Astrocyte (in vitro differentiated cells and primary cell): ENCODE measurements at regions not wholly inside any gene's neighbourhood (a gene's known extent, or its start where the extent isn't known, plus 50 kb on each side); places are given as distances from the start of the nearest gene placed in this dataset.

Experiments used
- DNase-seq: peaks from one replicate; pipeline ENCODE4 v3.0.0-alpha.2; 2010; ENCODE audit warnings: low read depth
- FAIRE-seq: peaks from 2 replicates; lab custom pipeline; 2011; peaks lifted over from hg19 to GRCh38; lab: Jason Lieb, UNC
- H2AFZ ChIP-seq: 2 replicates; pipeline ENCODE4 v1.6.0; 2012; ENCODE audit warnings: low read depth, low read length, inconsistent platforms
- H3K27ac ChIP-seq: 2 replicates; pipeline ENCODE4 v1.5.1; 2011; ENCODE audit warnings: low read depth, low read length, inconsistent platforms
- H3K27me3 ChIP-seq: 2 replicates; pipeline ENCODE4 v1.6.0; 2011; ENCODE audit warnings: low read length, inconsistent platforms; ENCODE audit not compliant: insufficient read depth
- H3K36me3 ChIP-seq: 2 replicates; pipeline ENCODE4 v1.5.1; 2011; ENCODE audit warnings: low read length, inconsistent platforms; ENCODE audit not compliant: insufficient read depth
- H3K4me1 ChIP-seq: 2 replicates; pipeline ENCODE4 v1.5.1; 2011; ENCODE audit warnings: low read length, inconsistent platforms; ENCODE audit not compliant: insufficient read depth
- H3K4me2 ChIP-seq: 2 replicates; pipeline ENCODE4 v1.6.0; 2012; ENCODE audit warnings: low read length, inconsistent platforms
- H3K4me3 ChIP-seq: 2 replicates; pipeline ENCODE4 v1.5.1; 2011; ENCODE audit warnings: low read depth, mild to moderate bottlenecking, low read length, inconsistent platforms; ENCODE audit not compliant: insufficient read depth
- H3K79me2 ChIP-seq: 2 replicates; pipeline ENCODE4 v1.6.0; 2012; ENCODE audit warnings: mild to moderate bottlenecking, low read length, inconsistent platforms; ENCODE audit not compliant: insufficient read depth
- H3K9ac ChIP-seq: 2 replicates; pipeline ENCODE4 v1.6.0; 2012; ENCODE audit warnings: mild to moderate bottlenecking, low read length, inconsistent platforms
- H3K9me3 ChIP-seq: 2 replicates; pipeline ENCODE4 v1.5.1; 2012; ENCODE audit warnings: low read depth, mild to moderate bottlenecking, low read length, inconsistent platforms; ENCODE audit not compliant: insufficient read depth
- H4K20me1 ChIP-seq: 2 replicates; pipeline ENCODE4 v1.6.0; 2012; ENCODE audit warnings: low read length, inconsistent platforms; ENCODE audit not compliant: insufficient read depth
- H3K27ac Mint-ChIP-seq: one replicate; pipeline ENCODE4 v1.8.0; 2021; ENCODE audit warnings: mild to moderate bottlenecking, mixed read lengths; ENCODE audit not compliant: unreplicated experiment
- H3K27me3 Mint-ChIP-seq: one replicate; pipeline ENCODE4 v1.8.0; 2021; ENCODE audit warnings: low read depth, mixed read lengths; ENCODE audit not compliant: unreplicated experiment
- H3K36me3 Mint-ChIP-seq: one replicate; pipeline ENCODE4 v1.8.0; 2021; ENCODE audit warnings: low read depth, mixed read lengths; ENCODE audit not compliant: unreplicated experiment
- H3K4me1 Mint-ChIP-seq: one replicate; pipeline ENCODE4 v1.8.0; 2021; ENCODE audit warnings: low read depth, mixed read lengths; ENCODE audit not compliant: unreplicated experiment
- H3K4me3 Mint-ChIP-seq: one replicate; pipeline ENCODE4 v1.8.0; 2021; ENCODE audit warnings: mild to moderate bottlenecking, moderate library complexity, mixed read lengths; ENCODE audit not compliant: unreplicated experiment
- H3K9me3 Mint-ChIP-seq: one replicate; pipeline ENCODE4 v1.8.0; 2021; ENCODE audit warnings: mild to moderate bottlenecking, mixed read lengths; ENCODE audit not compliant: unreplicated experiment
- EZH2 ChIP-seq: IDR thresholded peaks from 2 replicates; pipeline ENCODE4 v1.6.1; 2012; ENCODE audit warnings: mild to moderate bottlenecking, low read length, inconsistent platforms; ENCODE audit not compliant: insufficient read depth
- TF ChIP-seq, protein P1 (sequence below): IDR thresholded peaks from 2 replicates; pipeline ENCODE4 v1.5.1; 2011; ENCODE audit warnings: low read depth, mild to moderate bottlenecking, inconsistent platforms, low read length, moderate library complexity; ENCODE audit not compliant: insufficient read depth

DNA sequence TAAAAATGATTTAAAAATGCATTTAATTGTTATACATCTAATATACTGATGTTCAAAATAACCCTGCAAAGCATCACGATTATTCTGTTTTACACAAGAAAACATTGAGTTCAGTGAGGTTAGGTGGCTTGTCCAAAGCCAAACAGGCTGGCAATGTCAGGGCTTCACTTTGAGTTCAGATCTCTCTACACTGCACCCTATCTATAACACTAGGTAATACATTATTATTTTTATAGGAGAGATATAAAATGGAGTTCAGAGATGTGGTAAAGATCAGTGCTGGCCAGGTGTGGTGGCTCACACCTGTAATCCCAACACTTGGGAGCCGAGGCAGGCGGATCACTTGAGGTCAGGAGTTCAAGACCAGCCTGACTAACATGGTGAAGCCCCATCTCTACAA is 165.9 kb upstream of the MYO3A start:
- peaks cover under 1% of the 10 kb centered on the region for H3K9me3 Mint-ChIP-seq
- no peak overlapping the region for H3K27ac Mint-ChIP-seq
- no peak for DNase-seq
- H3K4me1 Mint-ChIP-seq: no peaks in the 10 kb centered on the region
- no peaks in the 10 kb centered on the region for H4K20me1 ChIP-seq
- no peak overlapping the region for H3K4me3 ChIP-seq
- no peak overlapping the region for H3K4me3 Mint-ChIP-seq
- TF ChIP-seq, protein P1, sequence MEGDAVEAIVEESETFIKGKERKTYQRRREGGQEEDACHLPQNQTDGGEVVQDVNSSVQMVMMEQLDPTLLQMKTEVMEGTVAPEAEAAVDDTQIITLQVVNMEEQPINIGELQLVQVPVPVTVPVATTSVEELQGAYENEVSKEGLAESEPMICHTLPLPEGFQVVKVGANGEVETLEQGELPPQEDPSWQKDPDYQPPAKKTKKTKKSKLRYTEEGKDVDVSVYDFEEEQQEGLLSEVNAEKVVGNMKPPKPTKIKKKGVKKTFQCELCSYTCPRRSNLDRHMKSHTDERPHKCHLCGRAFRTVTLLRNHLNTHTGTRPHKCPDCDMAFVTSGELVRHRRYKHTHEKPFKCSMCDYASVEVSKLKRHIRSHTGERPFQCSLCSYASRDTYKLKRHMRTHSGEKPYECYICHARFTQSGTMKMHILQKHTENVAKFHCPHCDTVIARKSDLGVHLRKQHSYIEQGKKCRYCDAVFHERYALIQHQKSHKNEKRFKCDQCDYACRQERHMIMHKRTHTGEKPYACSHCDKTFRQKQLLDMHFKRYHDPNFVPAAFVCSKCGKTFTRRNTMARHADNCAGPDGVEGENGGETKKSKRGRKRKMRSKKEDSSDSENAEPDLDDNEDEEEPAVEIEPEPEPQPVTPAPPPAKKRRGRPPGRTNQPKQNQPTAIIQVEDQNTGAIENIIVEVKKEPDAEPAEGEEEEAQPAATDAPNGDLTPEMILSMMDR: no peak
- TF ChIP-seq EZH2: no peak
- H3K27me3 ChIP-seq: peaks cover 5% of the 10 kb centered on the region
- no peaks in the 10 kb centered on the region for H3K4me1 ChIP-seq
- H3K79me2 ChIP-seq: no peaks in the 10 kb centered on the region
- no peak overlapping the region for H3K4me2 ChIP-seq
- H3K36me3 ChIP-seq: no peaks in the 10 kb centered on the region
- no peaks in the 10 kb centered on the region for H3K9me3 ChIP-seq
- H2AFZ ChIP-seq: no peak overlapping the region
- H3K9ac ChIP-seq: no peak overlapping the region
- H3K27ac ChIP-seq: no peak overlapping the region
- peaks cover 15% of the 10 kb centered on the region for H3K27me3 Mint-ChIP-seq
- no peak for FAIRE-seq
- no peaks in the 10 kb centered on the region for H3K36me3 Mint-ChIP-seq

DNA sequence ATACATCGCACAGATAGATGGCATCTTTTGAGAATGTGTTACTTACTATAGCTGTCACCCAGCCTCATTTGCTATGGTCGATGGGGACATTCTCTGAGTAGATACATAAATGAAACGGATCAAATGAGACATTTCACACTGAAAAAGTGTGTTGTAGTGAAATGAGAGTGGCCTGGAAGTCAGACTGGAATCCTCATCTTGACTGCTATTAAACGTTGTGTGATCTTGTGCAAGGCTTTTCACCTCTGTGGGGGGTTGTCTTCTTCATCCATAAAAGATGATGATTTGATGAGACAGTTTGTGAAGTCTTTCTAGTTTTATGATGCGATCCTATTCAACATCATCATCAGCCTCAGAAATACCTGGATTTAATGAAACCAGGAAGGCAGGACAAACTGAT is 155.4 kb upstream of the MYO3A start:
- Histone ChIP-seq H4K20me1 (no peaks in the 10 kb centered on the region), H3K9ac (no peak overlapping the region), H3K4me1 (no peaks in the 10 kb centered on the region), H3K27me3 (no peaks in the 10 kb centered on the region), H3K79me2 (no peaks in the 10 kb centered on the region), H3K4me3 (no peak overlapping the region), H3K9me3 (no peaks in the 10 kb centered on the region), H3K36me3 (no peaks in the 10 kb centered on the region), H3K27ac (no peak overlapping the region), H2AFZ (no peak overlapping the region), H3K4me2 (no peak overlapping the region)
- DNase-seq (no peak), FAIRE-seq (no peak)
- Mint-ChIP-seq H3K27ac (no peak overlapping the region), H3K4me1 (no peaks in the 10 kb centered on the region), H3K9me3 (peaks cover 2% of the 10 kb centered on the region), H3K4me3 (no peak overlapping the region), H3K36me3 (no peaks in the 10 kb centered on the region), H3K27me3 (no peaks in the 10 kb centered on the region)
- TF ChIP-seq, protein P1: no peak
- no peak for TF ChIP-seq EZH2

DNA sequence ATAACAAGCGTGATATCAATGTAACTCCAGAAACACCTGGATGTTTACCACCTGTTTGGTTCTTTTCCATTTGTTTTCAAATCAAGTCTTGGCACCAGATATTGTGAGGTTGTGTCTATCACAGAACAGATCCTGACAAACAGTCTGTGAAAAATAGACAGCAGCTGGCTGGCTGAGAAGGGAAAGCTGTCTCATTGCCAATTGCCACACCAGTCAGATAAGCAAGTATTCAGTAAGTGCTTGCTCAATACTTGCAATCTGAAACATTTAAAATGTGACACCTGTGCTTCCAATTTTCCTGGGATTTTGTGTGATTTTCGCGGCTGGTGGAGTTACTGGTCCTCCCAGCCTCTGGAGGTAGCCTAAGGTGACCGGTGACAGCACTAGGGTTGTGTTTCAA is 147.9 kb upstream of the MYO3A start:
- Histone ChIP-seq H3K27ac (no peak overlapping the region), H2AFZ (no peak overlapping the region), H3K27me3 (no peaks in the 10 kb centered on the region), H3K79me2 (no peaks in the 10 kb centered on the region), H3K4me3 (no peak overlapping the region), H3K9me3 (no peaks in the 10 kb centered on the region), H3K4me1 (no peaks in the 10 kb centered on the region), H3K36me3 (no peaks in the 10 kb centered on the region), H4K20me1 (no peaks in the 10 kb centered on the region), H3K4me2 (no peak overlapping the region), H3K9ac (no peak overlapping the region)
- peaks cover 4% of the 10 kb centered on the region for H3K27me3 Mint-ChIP-seq
- no peak overlapping the region for H3K4me3 Mint-ChIP-seq
- H3K9me3 Mint-ChIP-seq: no peaks in the 10 kb centered on the region
- no peaks in the 10 kb centered on the region for H3K4me1 Mint-ChIP-seq
- H3K27ac Mint-ChIP-seq: no peak overlapping the region
- H3K36me3 Mint-ChIP-seq: no peaks in the 10 kb centered on the region
- FAIRE-seq (no peak), DNase-seq (peak; percentile 4)
- no peak for TF ChIP-seq EZH2
- TF ChIP-seq, protein P1: no peak
